PFSK-1 (cell line): ENCODE measurements at regions not wholly inside any gene's neighbourhood (a gene's known extent, or its start where the extent isn't known, plus 50 kb on each side); places are given as distances from the start of the nearest gene placed in this dataset.

Experiments used
- FOXP2 ChIP-seq: optimal IDR thresholded peaks from 2 replicates; pipeline ENCODE3; 2011; ENCODE audit warnings: borderline replicate concordance, control low read depth, inconsistent platforms; ENCODE audit not compliant: insufficient read depth; ENCODE audit errors: extremely low read length, extremely low read depth
- POLR2AphosphoS5 ChIP-seq: IDR thresholded peaks from 2 replicates; pipeline ENCODE4 v1.6.1; 2012; ENCODE audit warnings: low read depth, mild to moderate bottlenecking, control low read depth, low read length, moderate library complexity
- REST ChIP-seq, 2 experiments: IDR thresholded peaks; 2 replicates each; pipeline versions ENCODE4 v1.6.1 to v1.8.0; 2011 to 2012; ENCODE audit warnings: low read depth in 2 of 2, low read length in 2 of 2, control low read depth in 1 of 2, inconsistent platforms in 1 of 2, mild to moderate bottlenecking in 1 of 2, moderate library complexity in 1 of 2; ENCODE audit not compliant: insufficient read depth in 1 of 2
- SIN3A ChIP-seq: IDR thresholded peaks from 2 replicates; pipeline ENCODE4 v1.6.1; 2012; ENCODE audit warnings: mild to moderate bottlenecking, low read length, moderate library complexity, borderline replicate concordance; ENCODE audit not compliant: insufficient read depth
- TAF1 ChIP-seq: IDR thresholded peaks from 2 replicates; pipeline ENCODE4 v1.6.1; 2012; ENCODE audit warnings: low read length, control low read depth, borderline replicate concordance; ENCODE audit not compliant: insufficient read depth

DNA sequence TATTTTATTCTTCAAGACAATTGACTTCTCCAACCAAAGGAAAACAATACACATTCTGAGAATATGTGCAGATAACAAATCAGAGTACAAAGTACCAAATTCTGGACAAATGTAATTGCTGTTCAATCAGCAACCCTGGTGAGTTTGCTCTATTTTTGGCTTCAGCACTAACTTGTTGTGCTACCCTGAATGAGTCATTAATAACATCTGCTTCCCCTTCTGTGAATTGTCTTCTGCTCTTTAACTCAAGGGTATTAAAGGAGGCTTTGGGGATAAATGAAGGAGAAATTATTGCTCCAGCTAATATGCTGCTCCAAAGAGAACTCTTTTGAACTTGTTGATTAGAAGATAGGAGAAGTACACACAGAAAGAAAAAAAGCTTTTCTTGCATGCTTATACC, 459.3 kb downstream of the HTR7 start:
- TF ChIP-seq SIN3A, result no peak
- TF ChIP-seq REST (IDR thresholded peaks at IDR 0.05; ENCODE audit: insufficient read depth in 1 of 2, low read depth in 2 of 2, low read length in 2 of 2), result no peak
- TF ChIP-seq FOXP2, result no peak
- TF ChIP-seq POLR2AphosphoS5, result no peak
- no peak for TF ChIP-seq TAF1

- TF ChIP-seq FOXP2, result no peak
- no peak for TF ChIP-seq REST (IDR thresholded peaks at IDR 0.05; ENCODE audit: insufficient read depth in 1 of 2, low read depth in 2 of 2, low read length in 2 of 2)
- TF ChIP-seq TAF1, result no peak
Measured at GRCh38 chr10:90399782-90400181, 458.1 kb downstream of the HTR7 start.

GRCh38 chr10:90403211-90404000, 454.4 kb downstream of the HTR7 start:
- no peak for TF ChIP-seq FOXP2
- TF ChIP-seq REST (IDR thresholded peaks at IDR 0.05; ENCODE audit: insufficient read depth in 1 of 2, low read depth in 2 of 2, low read length in 2 of 2), result no peak
- no peak for TF ChIP-seq POLR2AphosphoS5
- no peak for TF ChIP-seq TAF1
- TF ChIP-seq SIN3A, result no peak

DNA sequence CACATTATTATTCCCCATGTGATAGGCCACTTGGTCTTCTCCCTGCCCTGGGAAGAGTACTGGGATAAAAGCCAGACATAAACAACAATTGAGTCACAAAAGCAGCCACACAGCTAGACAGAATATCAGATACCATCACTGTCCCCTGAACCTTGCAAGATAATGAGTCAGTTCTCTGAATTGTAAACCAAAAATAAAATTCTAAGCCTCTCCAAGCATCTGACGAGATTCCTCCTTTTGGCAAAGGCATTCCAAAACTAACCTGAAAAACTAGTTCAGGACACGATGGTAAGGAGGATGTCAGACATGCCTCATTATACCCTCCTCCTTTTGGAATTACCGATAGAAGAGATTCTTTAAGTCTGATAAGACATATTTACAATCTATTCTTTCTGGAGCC, 450.7 kb downstream of the HTR7 start:
- TF ChIP-seq FOXP2, result no peak
- TF ChIP-seq TAF1, result no peak
- TF ChIP-seq POLR2AphosphoS5, result no peak
- no peak for TF ChIP-seq SIN3A
- TF ChIP-seq REST (IDR thresholded peaks at IDR 0.05; ENCODE audit: insufficient read depth in 1 of 2, low read depth in 2 of 2, low read length in 2 of 2), result no peak
